Suprapubic skin (tissue), 4 donors: ENCODE measurements at regions not wholly inside any gene's neighbourhood (a gene's known extent, or its start where the extent isn't known, plus 50 kb on each side); places are given as distances from the start of the nearest gene placed in this dataset.
"Not testable (repeated sequence)": the region's sequence is repeated elsewhere in the genome, so short reads cannot be mapped to it uniquely, and the experiment has no call there.

Experiments used
- DNase-seq, 2 donors: peaks; one replicate each; pipeline ENCODE4 v3.0.0-alpha.2; 2019; ENCODE audit warnings: low spot score in 2 of 2
- H3K27ac ChIP-seq: fragments of 200-600 bp; sonication (generic); one replicate; pipeline ENCODE4 v1.5.1; 2019
- H3K27me3 ChIP-seq: fragments of 200-600 bp; sonication (generic); one replicate; pipeline ENCODE4 v1.5.1; 2019
- H3K36me3 ChIP-seq: fragments of 200-600 bp; sonication (generic); one replicate; pipeline ENCODE4 v1.5.1; 2019
- H3K4me1 ChIP-seq: fragments of 200-600 bp; sonication (generic); one replicate; pipeline ENCODE4 v1.5.1; 2019
- H3K4me3 ChIP-seq: fragments of 200-600 bp; sonication (generic); one replicate; pipeline ENCODE4 v1.5.1; 2019; ENCODE audit warnings: mild to moderate bottlenecking
- H3K9me3 ChIP-seq: fragments of 200-600 bp; sonication (generic); one replicate; pipeline ENCODE4 v1.5.1; 2019
- EP300 ChIP-seq: sonication (generic); formaldehyde crosslinking; IDR thresholded peaks from one replicate; pipeline ENCODE4 v1.6.1; 2017; ENCODE audit warnings: antibody characterized with exemption
- POLR2A ChIP-seq, 2 donors: fragments of 450-650 bp; IDR thresholded peaks; one replicate each; pipeline ENCODE4 v1.6.1; 2017; ENCODE audit warnings: antibody characterized with exemption in 2 of 2, mild to moderate bottlenecking in 2 of 2, moderate library complexity in 2 of 2
- POLR2AphosphoS5 ChIP-seq, 3 donors: sonication (generic); formaldehyde crosslinking; IDR thresholded peaks; one replicate each; pipeline ENCODE4 v1.6.1; 2017; ENCODE audit warnings: antibody characterized with exemption in 3 of 3
- WGBS: methylation state at CpG from one replicate; pipeline ENCODE4 v1.1.5; 2018; 5-methylcytosine and 5-hydroxymethylcytosine counted together
- TF ChIP-seq, protein P1 (sequence below), 2 donors: fragments of 200-600 bp in 1 of 2; fragments of 450-650 bp in 1 of 2; sonication (generic) in 1 of 2; IDR thresholded peaks; one replicate each; pipeline ENCODE4 v1.5.1; 2016 to 2019; ENCODE audit warnings: antibody characterized with exemption in 2 of 2, mild to moderate bottlenecking in 1 of 2, moderate library complexity in 1 of 2

DNA sequence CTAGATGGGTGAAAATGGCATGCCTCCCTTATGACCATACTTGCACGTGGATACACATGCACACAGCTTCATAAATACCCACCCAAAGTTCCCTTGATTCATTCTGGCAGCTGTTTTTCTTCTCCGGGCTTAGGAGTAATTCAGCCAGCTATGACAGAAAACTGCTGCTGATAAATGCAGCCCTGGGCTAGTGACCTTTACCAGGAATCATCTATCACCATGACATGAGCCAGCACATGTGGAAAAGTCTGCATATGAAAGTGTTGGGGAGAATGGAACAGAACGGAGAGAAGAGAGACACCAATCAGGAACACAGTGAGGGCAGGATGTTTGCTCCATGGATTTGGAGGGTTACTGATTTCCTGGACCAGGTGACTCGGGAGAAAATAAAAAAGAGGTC is 706.3 kb downstream of the PDCD6IP start:
- Histone ChIP-seq H3K27me3 (no peaks in the 10 kb centered on the region), H3K36me3 (no peaks in the 10 kb centered on the region), H3K4me3 (no peak overlapping the region), H3K27ac (no peak overlapping the region), H3K9me3 (no peaks in the 10 kb centered on the region), H3K4me1 (no peaks in the 10 kb centered on the region)
- no peak for DNase-seq
- TF ChIP-seq, protein P1, sequence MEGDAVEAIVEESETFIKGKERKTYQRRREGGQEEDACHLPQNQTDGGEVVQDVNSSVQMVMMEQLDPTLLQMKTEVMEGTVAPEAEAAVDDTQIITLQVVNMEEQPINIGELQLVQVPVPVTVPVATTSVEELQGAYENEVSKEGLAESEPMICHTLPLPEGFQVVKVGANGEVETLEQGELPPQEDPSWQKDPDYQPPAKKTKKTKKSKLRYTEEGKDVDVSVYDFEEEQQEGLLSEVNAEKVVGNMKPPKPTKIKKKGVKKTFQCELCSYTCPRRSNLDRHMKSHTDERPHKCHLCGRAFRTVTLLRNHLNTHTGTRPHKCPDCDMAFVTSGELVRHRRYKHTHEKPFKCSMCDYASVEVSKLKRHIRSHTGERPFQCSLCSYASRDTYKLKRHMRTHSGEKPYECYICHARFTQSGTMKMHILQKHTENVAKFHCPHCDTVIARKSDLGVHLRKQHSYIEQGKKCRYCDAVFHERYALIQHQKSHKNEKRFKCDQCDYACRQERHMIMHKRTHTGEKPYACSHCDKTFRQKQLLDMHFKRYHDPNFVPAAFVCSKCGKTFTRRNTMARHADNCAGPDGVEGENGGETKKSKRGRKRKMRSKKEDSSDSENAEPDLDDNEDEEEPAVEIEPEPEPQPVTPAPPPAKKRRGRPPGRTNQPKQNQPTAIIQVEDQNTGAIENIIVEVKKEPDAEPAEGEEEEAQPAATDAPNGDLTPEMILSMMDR (IDR thresholded peaks at IDR 0.05), result no peak
- no peak for TF ChIP-seq EP300
- no peak for TF ChIP-seq POLR2AphosphoS5 (IDR thresholded peaks at IDR 0.05)
- no peak for TF ChIP-seq POLR2A (IDR thresholded peaks at IDR 0.05)
- WGBS, result 19% methylated on average over 4 of the region's 4 CpGs

DNA sequence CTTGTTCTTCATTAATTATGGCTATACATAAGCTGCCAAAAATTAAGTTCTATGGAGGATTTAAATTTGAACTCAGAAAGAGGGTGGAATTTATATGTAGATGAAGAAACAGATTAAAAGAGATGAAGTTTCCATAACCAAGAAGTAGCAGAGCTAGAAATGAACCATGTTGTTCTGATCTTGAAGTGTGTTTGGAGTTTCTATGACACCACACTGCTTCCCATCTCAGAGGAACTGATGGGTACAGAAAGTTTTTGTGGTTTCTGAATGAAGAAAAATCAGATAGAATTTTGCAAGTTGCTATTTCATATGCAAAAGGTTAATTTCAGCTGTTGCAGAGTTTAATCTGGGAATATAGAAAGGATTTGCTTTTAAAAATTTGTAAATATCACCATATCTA is 710.3 kb downstream of the PDCD6IP start:
- no peak for DNase-seq
- no peak overlapping the region for H3K4me3 ChIP-seq
- no peaks in the 10 kb centered on the region for H3K36me3 ChIP-seq
- H3K4me1 ChIP-seq, result no peaks in the 10 kb centered on the region
- H3K27me3 ChIP-seq, result no peaks in the 10 kb centered on the region
- H3K9me3 ChIP-seq, result no peaks in the 10 kb centered on the region
- no peak overlapping the region for H3K27ac ChIP-seq
- TF ChIP-seq, protein P1 (IDR thresholded peaks at IDR 0.05), result no peak
- TF ChIP-seq EP300 (no peak), POLR2AphosphoS5 (IDR thresholded peaks at IDR 0.05) (no peak), POLR2A (IDR thresholded peaks at IDR 0.05) (no peak)

DNA sequence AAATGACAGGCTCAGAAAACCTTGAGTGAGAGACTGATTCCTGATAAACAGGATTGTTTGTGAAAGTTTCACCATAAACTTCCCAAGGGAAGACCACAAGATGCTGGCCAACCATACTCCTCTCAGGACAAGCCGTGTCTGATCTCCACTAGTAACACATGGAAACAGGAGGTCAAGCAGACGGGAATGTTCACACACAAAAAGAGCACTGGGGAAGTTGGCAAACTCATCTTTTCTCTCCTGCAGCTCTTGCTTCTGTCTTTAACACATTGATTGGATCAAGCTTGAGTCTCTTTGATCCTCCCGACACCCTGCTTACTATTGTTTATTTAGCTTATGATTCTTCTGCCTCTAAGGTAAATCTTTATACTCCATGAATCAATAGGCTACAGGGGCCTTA is 713.5 kb downstream of the PDCD6IP start:
- WGBS, result 68% methylated on average over 3 of the region's 3 CpGs
- TF ChIP-seq POLR2A (IDR thresholded peaks at IDR 0.05), result no peak
- TF ChIP-seq, protein P1 (IDR thresholded peaks at IDR 0.05), result no peak
- no peak for TF ChIP-seq EP300
- TF ChIP-seq POLR2AphosphoS5 (IDR thresholded peaks at IDR 0.05), result no peak
- no peaks in the 10 kb centered on the region for H3K4me1 ChIP-seq

DNA sequence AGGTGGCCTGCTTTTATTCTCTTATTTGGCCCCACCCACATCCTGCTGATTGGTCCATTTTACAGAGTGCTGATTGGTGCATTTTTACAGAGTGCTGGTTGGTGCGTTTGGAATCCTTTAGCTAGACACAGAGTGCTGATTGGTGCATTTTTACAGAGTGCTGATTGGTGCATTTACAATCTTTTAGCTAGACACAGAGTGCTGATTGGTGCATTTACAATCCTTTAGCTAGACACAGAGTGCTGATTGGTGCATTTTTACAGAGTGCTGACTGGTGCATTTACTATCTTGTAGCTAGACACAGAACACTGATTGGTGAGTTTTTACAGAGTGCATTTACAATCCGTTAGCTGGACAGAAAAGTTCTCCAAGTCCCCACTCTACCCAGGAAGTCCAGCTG is 720.6 kb downstream of the PDCD6IP start:
- 81% methylated on average over 2 of the region's 2 CpGs for WGBS
- not testable (repeated sequence) for H3K36me3 ChIP-seq, H3K4me3 ChIP-seq, H3K27ac ChIP-seq, H3K9me3 ChIP-seq, DNase-seq, H3K27me3 ChIP-seq, H3K4me1 ChIP-seq

More for the DNA sequence above, 713.5 kb downstream of the PDCD6IP start:
- no peaks in the 10 kb centered on the region for H3K27me3 ChIP-seq
- H3K27ac ChIP-seq, result no peak overlapping the region
- no peak for DNase-seq
- H3K4me3 ChIP-seq, result no peak overlapping the region
- H3K36me3 ChIP-seq, result no peaks in the 10 kb centered on the region
- no peaks in the 10 kb centered on the region for H3K9me3 ChIP-seq

DNA sequence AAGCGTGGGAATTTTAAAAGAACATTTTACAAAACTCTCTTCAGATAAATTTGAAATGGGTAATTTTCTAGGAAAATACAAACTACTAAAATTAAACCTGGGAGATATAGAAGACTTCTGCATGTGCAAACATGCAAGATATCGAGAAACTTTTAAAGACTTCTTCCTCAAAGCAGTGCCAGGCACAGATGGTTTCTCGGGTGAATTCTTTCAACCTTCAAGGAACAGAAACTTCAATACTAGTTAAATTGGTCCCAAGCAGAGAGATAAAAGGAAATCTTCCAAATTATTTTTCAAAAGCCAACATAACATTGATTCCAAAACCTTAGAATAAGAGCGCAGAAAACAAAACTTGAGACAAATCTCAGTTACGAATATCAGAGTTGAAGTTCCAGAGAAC is 732.7 kb downstream of the PDCD6IP start:
- Histone ChIP-seq H3K27ac (no peak overlapping the region), H3K4me3 (no peak overlapping the region), H3K4me1 (no peaks in the 10 kb centered on the region), H3K27me3 (no peaks in the 10 kb centered on the region), H3K36me3 (no peaks in the 10 kb centered on the region), H3K9me3 (no peaks in the 10 kb centered on the region)
- TF ChIP-seq, protein P1 (IDR thresholded peaks at IDR 0.05), result no peak
- no peak for TF ChIP-seq EP300
- no peak for DNase-seq
- 81% methylated on average over 5 of the region's 5 CpGs for WGBS

DNA sequence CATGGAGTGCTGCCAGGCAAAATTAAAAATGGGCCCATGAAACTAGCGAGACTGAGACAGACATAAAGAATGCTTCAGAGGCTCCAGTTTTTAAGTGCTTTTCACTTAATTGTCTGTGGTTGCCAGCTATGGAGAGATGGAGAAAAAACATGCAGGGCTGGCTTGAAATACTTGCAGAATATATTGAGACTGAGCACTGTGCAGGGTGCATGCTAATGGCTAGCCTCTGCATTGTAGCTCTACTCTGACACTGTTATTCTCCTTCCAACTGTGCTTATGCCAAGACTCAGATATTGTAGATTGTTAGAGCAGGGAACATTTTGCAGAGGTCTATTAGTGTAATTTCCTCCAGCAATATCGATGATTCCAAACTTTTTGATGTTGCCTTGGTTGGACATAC is 735.0 kb downstream of the PDCD6IP start:
- Histone ChIP-seq H3K36me3 (no peaks in the 10 kb centered on the region), H3K27me3 (no peaks in the 10 kb centered on the region), H3K9me3 (no peaks in the 10 kb centered on the region), H3K27ac (no peak overlapping the region), H3K4me3 (no peak overlapping the region), H3K4me1 (no peaks in the 10 kb centered on the region)
- 59% methylated on average over 2 of the region's 2 CpGs for WGBS
- no peak for DNase-seq
- TF ChIP-seq EP300, result no peak
- TF ChIP-seq POLR2A (IDR thresholded peaks at IDR 0.05), result no peak
- TF ChIP-seq POLR2AphosphoS5 (IDR thresholded peaks at IDR 0.05), result no peak
- TF ChIP-seq, protein P1 (IDR thresholded peaks at IDR 0.05), result no peak
